Uterus (tissue), 2 donors: ENCODE measurements at regions not wholly inside any gene's neighbourhood (a gene's known extent, or its start where the extent isn't known, plus 50 kb on each side); places are given as distances from the start of the nearest gene placed in this dataset.

Source experiments
- POLR2A ChIP-seq, 2 donors: fragments of 450-650 bp; IDR thresholded peaks; one replicate each; pipeline ENCODE4 v1.6.1; 2016; ENCODE audit warnings: antibody characterized with exemption in 2 of 2, mild to moderate bottlenecking in 1 of 2, moderate library complexity in 1 of 2
- TF ChIP-seq, protein P1 (sequence below), 4 experiments: fragments of 200-600 bp in 2 of 4; fragments of 450-650 bp in 2 of 4; sonication (generic) in 2 of 4; IDR thresholded peaks; one replicate each; pipeline ENCODE4 v1.5.1; 2016 to 2019; ENCODE audit warnings: antibody characterized with exemption in 4 of 4, mild to moderate bottlenecking in 2 of 4, moderate library complexity in 1 of 4

DNA sequence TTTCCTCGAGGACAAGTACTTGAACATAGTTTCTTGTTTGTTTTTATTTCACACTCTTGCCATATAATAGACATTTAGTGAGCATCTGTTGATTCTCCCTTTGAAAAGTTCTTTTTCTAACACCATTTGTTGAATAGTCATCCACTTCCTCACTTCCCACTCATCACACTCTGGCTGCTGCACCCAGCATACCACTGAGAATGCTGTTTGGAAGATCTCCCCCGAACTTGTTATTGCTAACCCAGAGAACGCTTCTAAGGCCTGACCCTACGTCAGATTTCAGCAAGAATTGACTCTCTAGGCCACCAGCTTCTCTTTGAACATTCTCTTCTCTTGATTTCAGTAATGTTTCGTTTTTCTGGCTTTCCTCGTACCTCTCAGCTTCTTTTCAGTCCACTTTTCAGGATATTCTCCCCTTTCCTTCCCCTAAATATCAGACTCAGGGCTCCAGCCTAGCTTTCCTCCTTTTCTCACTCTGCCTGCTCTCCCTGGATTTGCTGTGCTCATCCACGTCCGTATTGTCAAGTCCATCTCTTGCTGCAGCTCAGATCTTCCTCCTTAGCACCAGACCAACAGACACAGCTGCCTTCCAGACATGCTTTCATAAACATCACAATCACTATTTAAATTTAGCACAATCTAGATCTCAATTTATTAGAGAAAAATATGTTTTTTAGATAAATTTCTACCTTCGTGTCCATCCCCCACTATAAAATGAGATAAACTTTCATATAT lies 94.0 kb upstream of the SLC38A4 start:
- TF ChIP-seq, protein P1, sequence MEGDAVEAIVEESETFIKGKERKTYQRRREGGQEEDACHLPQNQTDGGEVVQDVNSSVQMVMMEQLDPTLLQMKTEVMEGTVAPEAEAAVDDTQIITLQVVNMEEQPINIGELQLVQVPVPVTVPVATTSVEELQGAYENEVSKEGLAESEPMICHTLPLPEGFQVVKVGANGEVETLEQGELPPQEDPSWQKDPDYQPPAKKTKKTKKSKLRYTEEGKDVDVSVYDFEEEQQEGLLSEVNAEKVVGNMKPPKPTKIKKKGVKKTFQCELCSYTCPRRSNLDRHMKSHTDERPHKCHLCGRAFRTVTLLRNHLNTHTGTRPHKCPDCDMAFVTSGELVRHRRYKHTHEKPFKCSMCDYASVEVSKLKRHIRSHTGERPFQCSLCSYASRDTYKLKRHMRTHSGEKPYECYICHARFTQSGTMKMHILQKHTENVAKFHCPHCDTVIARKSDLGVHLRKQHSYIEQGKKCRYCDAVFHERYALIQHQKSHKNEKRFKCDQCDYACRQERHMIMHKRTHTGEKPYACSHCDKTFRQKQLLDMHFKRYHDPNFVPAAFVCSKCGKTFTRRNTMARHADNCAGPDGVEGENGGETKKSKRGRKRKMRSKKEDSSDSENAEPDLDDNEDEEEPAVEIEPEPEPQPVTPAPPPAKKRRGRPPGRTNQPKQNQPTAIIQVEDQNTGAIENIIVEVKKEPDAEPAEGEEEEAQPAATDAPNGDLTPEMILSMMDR (IDR thresholded peaks at IDR 0.05) = no peak
- TF ChIP-seq POLR2A (IDR thresholded peaks at IDR 0.05) = no peak
